Thoracic aorta (tissue), 2 donors: ENCODE measurements at regions not wholly inside any gene's neighbourhood (a gene's known extent, or its start where the extent isn't known, plus 50 kb on each side); places are given as distances from the start of the nearest gene placed in this dataset.
"Not testable (repeated sequence)": the region's sequence is repeated elsewhere in the genome, so short reads cannot be mapped to it uniquely, and the experiment has no call there.

Source experiments
- ATAC-seq: fragments of 150-250 bp; one replicate; pipeline ENCODE4 v1.8.0; 2017; ENCODE audit warnings: low read depth; ENCODE audit not compliant: insufficient number of reproducible peaks, low FRiP score
- DNase-seq: peaks from one replicate; pipeline ENCODE4 v3.0.0-alpha.2; 2020; ENCODE audit warnings: low spot score
- H3K27ac ChIP-seq, 2 donors: fragments of 200-600 bp; sonication (generic); 1 replicate in 1 of 2; 2 replicates in 1 of 2; pipeline ENCODE4 v1.5.1; 2016; ENCODE audit warnings: mild to moderate bottlenecking in 2 of 2, moderate library complexity in 2 of 2
- H3K27me3 ChIP-seq: fragments of 200-600 bp; sonication (generic); replicated peaks from 2 replicates; pipeline ENCODE4 v1.6.0; 2016; ENCODE audit warnings: mild to moderate bottlenecking; ENCODE audit not compliant: insufficient read depth
- H3K36me3 ChIP-seq: fragments of 200-600 bp; sonication (generic); one replicate; pipeline ENCODE4 v1.5.1; 2016
- H3K4me1 ChIP-seq, 2 donors: fragments of 200-600 bp; sonication (generic); 1 replicate in 1 of 2; 2 replicates in 1 of 2; pipeline versions ENCODE4 v1.5.1 to v1.6.0; 2016; ENCODE audit warnings: low read depth in 2 of 2, mild to moderate bottlenecking in 1 of 2; ENCODE audit not compliant: control insufficient read depth in 1 of 2
- H3K4me3 ChIP-seq: fragments of 200-600 bp; sonication (generic); 2 replicates; pipeline ENCODE4 v1.5.1; 2016; ENCODE audit warnings: mild to moderate bottlenecking
- H3K9me3 ChIP-seq: fragments of 200-600 bp; sonication (generic); 2 replicates; pipeline ENCODE4 v1.5.1; 2016
- CTCF ChIP-seq: fragments of 200-600 bp; sonication (generic); IDR thresholded peaks from one replicate; pipeline ENCODE4 v1.5.1; 2019; ENCODE audit warnings: antibody characterized with exemption

GRCh38 chr9:30075022-30075421, 2309.4 kb upstream of the ACO1 start:
- no peak for ATAC-seq
- H3K4me1 ChIP-seq: no peaks in the 10 kb centered on the region
- TF ChIP-seq CTCF: no peak

GRCh38 chr9:30075451-30076199, 2308.8 kb upstream of the ACO1 start:
- no peaks in the 10 kb centered on the region for H3K9me3 ChIP-seq
- no peak overlapping the region for H3K4me3 ChIP-seq
- DNase-seq (no peak), ATAC-seq (no peak)
- H3K36me3 ChIP-seq: no peaks in the 10 kb centered on the region
- no peaks in the 10 kb centered on the region for H3K4me1 ChIP-seq
- H3K27ac ChIP-seq: no peak overlapping the region
- no peak for TF ChIP-seq CTCF
- no peaks in the 10 kb centered on the region for H3K27me3 ChIP-seq

More at GRCh38 chr9:30075022-30075421, 2309.4 kb upstream of the ACO1 start:
- no peaks in the 10 kb centered on the region for H3K27me3 ChIP-seq
- no peak overlapping the region for H3K27ac ChIP-seq
- H3K4me3 ChIP-seq: no peak overlapping the region
- H3K36me3 ChIP-seq: no peaks in the 10 kb centered on the region
- H3K9me3 ChIP-seq: no peaks in the 10 kb centered on the region
- no peak for DNase-seq

- Histone ChIP-seq H3K27me3 (no peaks in the 10 kb centered on the region), H3K4me3 (no peak overlapping the region), H3K4me1 (no peaks in the 10 kb centered on the region), H3K36me3 (no peaks in the 10 kb centered on the region), H3K27ac (no peak overlapping the region), H3K9me3 (no peaks in the 10 kb centered on the region)
- no peak for TF ChIP-seq CTCF
- DNase-seq (no peak), ATAC-seq (no peak)
Measured at GRCh38 chr9:30078195-30078594, 2306.2 kb upstream of the ACO1 start.

GRCh38 chr9:30089428-30089827, 2295.0 kb upstream of the ACO1 start:
- no peak for ATAC-seq
- H3K9me3 ChIP-seq: no peaks in the 10 kb centered on the region
- H3K4me1 ChIP-seq: no peaks in the 10 kb centered on the region
- no peaks in the 10 kb centered on the region for H3K27me3 ChIP-seq
- no peaks in the 10 kb centered on the region for H3K36me3 ChIP-seq
- no peak overlapping the region for H3K4me3 ChIP-seq
- H3K27ac ChIP-seq: no peak overlapping the region
- TF ChIP-seq CTCF: no peak
- no peak for DNase-seq

GRCh38 chr9:30103647-30104394, 2280.6 kb upstream of the ACO1 start:
- H3K36me3 ChIP-seq: no peaks in the 10 kb centered on the region
- H3K27me3 ChIP-seq: no peaks in the 10 kb centered on the region
- no peak for TF ChIP-seq CTCF
- H3K9me3 ChIP-seq: no peaks in the 10 kb centered on the region
- H3K4me1 ChIP-seq: no peaks in the 10 kb centered on the region
- H3K4me3 ChIP-seq: no peak overlapping the region
- ATAC-seq (no peak), DNase-seq (no peak)
- H3K27ac ChIP-seq: no peak overlapping the region

- not testable (repeated sequence) for H3K27me3 ChIP-seq, H3K4me3 ChIP-seq, H3K27ac ChIP-seq, ATAC-seq, H3K4me1 ChIP-seq, DNase-seq, H3K9me3 ChIP-seq, H3K36me3 ChIP-seq
Measured at GRCh38 chr9:30107134-30107533, 2277.3 kb upstream of the ACO1 start.
